Stomach (tissue), 4 donors: ENCODE measurements at regions not wholly inside any gene's neighbourhood (a gene's known extent, or its start where the extent isn't known, plus 50 kb on each side); places are given as distances from the start of the nearest gene placed in this dataset.

Source experiments
- CTCF ChIP-seq, 7 experiments: fragments of 450-650 bp in 4 of 7; fragments of 200-600 bp in 3 of 7; sonication (generic) in 3 of 7; IDR thresholded peaks; one replicate each; pipeline ENCODE4 v1.5.1; 2016 to 2019; ENCODE audit warnings: antibody characterized with exemption in 7 of 7, control low read depth in 2 of 7, mild to moderate bottlenecking in 1 of 7
- EP300 ChIP-seq: sonication (generic); formaldehyde crosslinking; IDR thresholded peaks from one replicate; pipeline ENCODE4 v1.6.1; 2017; ENCODE audit warnings: antibody characterized with exemption
- POLR2A ChIP-seq, 4 donors: fragments of 450-650 bp; IDR thresholded peaks; one replicate each; pipeline ENCODE4 v1.6.1; 2016; ENCODE audit warnings: antibody characterized with exemption in 4 of 4, control low read depth in 2 of 4, mild to moderate bottlenecking in 1 of 4, moderate library complexity in 1 of 4
- POLR2AphosphoS5 ChIP-seq, 3 donors: sonication (generic); formaldehyde crosslinking; IDR thresholded peaks; one replicate each; pipeline ENCODE4 v1.6.1; 2016; ENCODE audit warnings: antibody characterized with exemption in 3 of 3

- TF ChIP-seq CTCF (IDR thresholded peaks at IDR 0.05) (no peak), POLR2A (IDR thresholded peaks at IDR 0.05) (no peak), POLR2AphosphoS5 (IDR thresholded peaks at IDR 0.05) (no peak), EP300 (no peak)
These were observed 161.3 kb upstream of the USP25 start for GRCh38 chr21:15568516-15568915.
